Vagina (tissue), 2 donors: ENCODE measurements at regions not wholly inside any gene's neighbourhood (a gene's known extent, or its start where the extent isn't known, plus 50 kb on each side); places are given as distances from the start of the nearest gene placed in this dataset.

Source experiments
- CTCF ChIP-seq, 3 experiments: fragments of 450-650 bp in 2 of 3; fragments of 200-600 bp in 1 of 3; sonication (generic) in 1 of 3; IDR thresholded peaks; one replicate each; pipeline ENCODE4 v1.5.1; 2017 to 2019; ENCODE audit warnings: antibody characterized with exemption in 3 of 3, mild to moderate bottlenecking in 2 of 3, moderate library complexity in 2 of 3
- POLR2A ChIP-seq, 2 donors: fragments of 450-650 bp; IDR thresholded peaks; one replicate each; pipeline ENCODE4 v1.6.1; 2017; ENCODE audit warnings: antibody characterized with exemption in 2 of 2, mild to moderate bottlenecking in 2 of 2, moderate library complexity in 2 of 2
- POLR2AphosphoS5 ChIP-seq, 2 donors: sonication (generic); formaldehyde crosslinking; IDR thresholded peaks; one replicate each; pipeline ENCODE4 v1.9.0; 2017; ENCODE audit warnings: antibody characterized with exemption in 2 of 2, mild to moderate bottlenecking in 2 of 2, low read depth in 1 of 2; ENCODE audit not compliant: insufficient read depth in 1 of 2

GRCh38 chr20:57948180-57948955 lies 238.6 kb upstream of the PMEPA1 start:
- TF ChIP-seq CTCF (IDR thresholded peaks at IDR 0.05) (no peak), POLR2A (IDR thresholded peaks at IDR 0.05) (no peak), POLR2AphosphoS5 (IDR thresholded peaks at IDR 0.05; ENCODE audit: insufficient read depth in 1 of 2, low read depth in 1 of 2) (no peak)
